Omental fat pad (tissue), 3 donors: ENCODE measurements at regions not wholly inside any gene's neighbourhood (a gene's known extent, or its start where the extent isn't known, plus 50 kb on each side); places are given as distances from the start of the nearest gene placed in this dataset.
"Not testable (repeated sequence)": the region's sequence is repeated elsewhere in the genome, so short reads cannot be mapped to it uniquely, and the experiment has no call there.

ENCODE experiments used
- ATAC-seq: fragments of 150-250 bp; one replicate; pipeline ENCODE4 v1.9.1; 2016; ENCODE audit warnings: mild to moderate bottlenecking, moderate library complexity; ENCODE audit not compliant: low FRiP score
- DNase-seq: peaks from one replicate; pipeline ENCODE4 v3.0.0-alpha.2; 2019; ENCODE audit warnings: low spot score
- CTCF ChIP-seq, 3 donors: fragments of 450-650 bp; IDR thresholded peaks; one replicate each; pipeline ENCODE4 v1.5.1; 2016 to 2017; ENCODE audit warnings: antibody characterized with exemption in 3 of 3, mild to moderate bottlenecking in 3 of 3, moderate library complexity in 2 of 3

GRCh38 chr7:10507032-10507431 lies 466.6 kb upstream of the PHF14 start:
- TF ChIP-seq CTCF (IDR thresholded peaks at IDR 0.05), result no peak
- ATAC-seq (no peak), DNase-seq (no peak)

- TF ChIP-seq CTCF (IDR thresholded peaks at IDR 0.05), result no peak
- ATAC-seq (no peak), DNase-seq (no peak)
Measured at GRCh38 chr7:10521306-10521705, 452.4 kb upstream of the PHF14 start.

- DNase-seq, result not testable (repeated sequence)
Measured at GRCh38 chr7:10533429-10533828, 440.2 kb upstream of the PHF14 start.

DNA sequence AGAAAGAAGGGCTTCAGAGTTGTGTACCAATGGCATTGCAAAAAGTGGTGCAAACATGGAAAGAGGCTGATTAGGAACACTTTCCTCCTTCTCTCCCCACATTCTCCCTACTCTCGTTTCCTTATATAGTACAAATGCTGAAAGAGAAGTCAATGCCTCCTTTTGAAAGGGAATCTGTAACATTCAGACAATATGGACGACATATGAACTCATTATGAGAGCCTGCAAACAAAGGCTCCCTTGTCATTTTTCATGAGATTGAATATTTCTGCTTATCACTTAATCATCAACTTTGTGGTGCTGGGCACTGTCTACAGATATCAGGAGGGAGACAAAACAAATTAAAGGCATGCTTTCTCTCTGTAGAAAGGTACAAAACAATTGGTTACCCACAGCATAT lies 437.1 kb upstream of the PHF14 start:
- DNase-seq, result no peak
- TF ChIP-seq CTCF (IDR thresholded peaks at IDR 0.05), result no peak
- ATAC-seq, result no peak

More at GRCh38 chr7:10533429-10533828, 440.2 kb upstream of the PHF14 start:
- ATAC-seq, result not testable (repeated sequence)

DNA sequence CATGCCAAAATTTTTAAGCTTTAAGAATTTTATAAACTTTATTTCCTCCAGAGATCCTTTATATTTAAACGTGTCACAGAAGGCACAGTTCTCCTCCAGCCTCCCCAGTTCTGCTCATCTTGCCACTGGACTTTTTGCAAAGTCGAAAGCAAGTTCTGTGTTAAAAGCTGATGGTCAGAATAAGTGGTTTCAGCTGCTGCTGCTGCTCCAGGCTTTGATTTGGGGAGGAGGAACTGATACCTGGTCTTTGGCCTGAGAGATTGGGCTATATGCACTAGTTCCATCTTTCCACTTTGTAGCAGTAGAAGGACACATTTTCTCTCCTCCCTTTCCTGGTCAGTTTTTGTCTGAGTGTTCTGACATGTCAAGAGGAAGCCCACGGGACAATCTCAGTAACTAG lies 435.9 kb upstream of the PHF14 start:
- no peak for ATAC-seq
- DNase-seq, result no peak
- TF ChIP-seq CTCF (IDR thresholded peaks at IDR 0.05), result no peak

DNA sequence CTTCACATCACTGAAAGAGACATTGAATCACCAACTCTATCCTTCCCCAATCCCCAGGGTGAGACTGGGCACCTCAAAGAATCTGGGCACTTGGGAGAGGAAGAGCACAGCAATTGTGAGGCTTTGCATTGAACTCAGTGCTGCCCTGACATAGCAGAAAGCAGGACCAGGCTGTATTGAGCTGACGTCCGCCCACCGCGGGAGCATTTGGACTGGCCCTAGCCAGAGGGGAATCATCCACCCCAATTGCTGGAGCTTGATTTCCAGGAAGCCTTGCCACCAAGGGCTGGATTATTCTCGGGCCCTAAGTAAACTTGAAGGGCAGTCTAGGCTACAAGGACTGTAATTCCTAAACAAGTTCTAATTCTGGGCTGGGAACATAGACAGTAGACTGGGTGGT lies 416.3 kb upstream of the PHF14 start:
- no peak for DNase-seq
- no peak for ATAC-seq
- TF ChIP-seq CTCF (IDR thresholded peaks at IDR 0.05), result no peak

DNA sequence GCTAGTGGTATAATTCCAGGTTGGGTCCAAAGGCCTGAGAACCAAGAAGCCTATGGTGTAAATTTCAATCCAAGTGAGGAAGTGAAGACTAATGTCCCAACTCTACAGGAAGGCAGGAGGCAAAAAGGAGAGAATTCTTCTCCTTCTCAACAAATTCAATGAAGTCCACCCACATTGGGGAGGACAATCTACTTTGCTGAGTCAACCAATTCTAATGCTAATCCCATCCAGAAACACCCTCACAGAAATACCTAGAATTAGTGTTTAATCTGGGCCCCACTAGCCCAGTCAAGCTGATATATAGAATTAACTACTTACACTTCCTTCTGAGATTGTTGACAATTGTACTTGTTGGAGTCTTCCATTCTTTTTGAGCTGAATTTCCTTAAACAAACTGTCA lies 413.2 kb upstream of the PHF14 start:
- DNase-seq, result no peak
- no peak for TF ChIP-seq CTCF (IDR thresholded peaks at IDR 0.05)
- no peak for ATAC-seq

GRCh38 chr7:10568891-10569290 lies 404.8 kb upstream of the PHF14 start:
- DNase-seq, result no peak
- no peak for ATAC-seq
- TF ChIP-seq CTCF (IDR thresholded peaks at IDR 0.05), result no peak
